H1 (cell line): ENCODE measurements at regions not wholly inside any gene's neighbourhood (a gene's known extent, or its start where the extent isn't known, plus 50 kb on each side); places are given as distances from the start of the nearest gene placed in this dataset.

Experiments
- POLR2A ChIP-seq, 2 experiments: IDR thresholded peaks; 1 replicate in 1 of 2; 2 replicates in 1 of 2; pipeline ENCODE4 v1.6.1; 2011; ENCODE audit warnings: low read depth in 2 of 2, low read length in 2 of 2, mild to moderate bottlenecking in 2 of 2; ENCODE audit errors: control extremely low read depth in 1 of 2
- SIN3A ChIP-seq, 2 experiments: IDR thresholded peaks in 1 of 2; conservative IDR thresholded peaks in 1 of 2; 2 replicates each; pipeline ENCODE4 v1.6.1; 2011 to 2012; ENCODE audit warnings: low read length in 2 of 2, improper control_type of control experiment in 1 of 2, low read depth in 1 of 2, mild to moderate bottlenecking in 1 of 2
- SIRT6 ChIP-seq: IDR thresholded peaks from one replicate; pipeline ENCODE4 v1.7.1; 2012; ENCODE audit warnings: low read length, inconsistent platforms

- TF ChIP-seq POLR2A (IDR thresholded peaks at IDR 0.05; ENCODE audit: control extremely low read depth in 1 of 2, low read depth in 2 of 2, low read length in 2 of 2), result no peak
- no peak for TF ChIP-seq SIRT6
- no peak for TF ChIP-seq SIN3A (conservative IDR thresholded peaks at IDR 0.05 in 1 of 2, IDR thresholded peaks at IDR 0.05 in 1 of 2; ENCODE audit: low read depth in 1 of 2, low read length in 2 of 2)
Measured at GRCh38 chr10:69685802-69686585, 55.9 kb downstream of the FAM241B start (continued).
